GM12873 (cell line): ENCODE measurements at regions not wholly inside any gene's neighbourhood (a gene's known extent, or its start where the extent isn't known, plus 50 kb on each side); places are given as distances from the start of the nearest gene placed in this dataset.

ENCODE experiments used
- CTCF ChIP-seq: IDR thresholded peaks from 2 replicates; pipeline ENCODE4 v1.5.1; 2012; ENCODE audit warnings: low read depth, mild to moderate bottlenecking, moderate library complexity, low read length, control low read depth; ENCODE audit not compliant: insufficient read depth; ENCODE audit errors: missing control alignments

- TF ChIP-seq CTCF: no peak
These were observed 184.8 kb downstream of the PTPN20 start for GRCh38 chr10:47095848-47096612.

GRCh38 chr10:47098238-47098637 is 187.0 kb downstream of the PTPN20 start:
- TF ChIP-seq CTCF: no peak

GRCh38 chr10:47098964-47099363 is 187.7 kb downstream of the PTPN20 start:
- no peak for TF ChIP-seq CTCF

GRCh38 chr10:47099474-47099873 is 188.2 kb downstream of the PTPN20 start:
- no peak for TF ChIP-seq CTCF

- TF ChIP-seq CTCF: no peak
These were observed 190.0 kb downstream of the PTPN20 start for GRCh38 chr10:47101196-47101595.

GRCh38 chr10:47101807-47102206 is 190.6 kb downstream of the PTPN20 start:
- no peak for TF ChIP-seq CTCF

- no peak for TF ChIP-seq CTCF
These were observed 192.9 kb downstream of the PTPN20 start for GRCh38 chr10:47104151-47104605.
